Adrenal gland (tissue), 9 donors: ENCODE measurements at regions not wholly inside any gene's neighbourhood (a gene's known extent, or its start where the extent isn't known, plus 50 kb on each side); places are given as distances from the start of the nearest gene placed in this dataset.

Experiments used
- DNase-seq, 7 donors: peaks; one replicate each; pipeline ENCODE4 v3.0.0-alpha.2; 2019 to 2020
- H3K27ac ChIP-seq, 5 donors: fragments of 200-600 bp; sonication (generic) in 4 of 5; 1 replicate in 3 of 5; 2 replicates in 2 of 5; pipeline versions ENCODE4 v1.5.1 to v1.8.0; 2016 to 2020; ENCODE audit warnings: mild to moderate bottlenecking in 1 of 5
- H3K27me3 ChIP-seq: fragments of 200-600 bp; 2 replicates; pipeline ENCODE4 v1.8.0; 2021
- H3K36me3 ChIP-seq, 2 donors: fragments of 200-600 bp; replicated peaks in 1 of 2; 1 replicate in 1 of 2; 2 replicates in 1 of 2; pipeline versions ENCODE4 v1.5.1 to v1.8.0; 2018 to 2022
- H3K4me1 ChIP-seq, 2 donors: fragments of 200-600 bp; replicated peaks in 1 of 2; 1 replicate in 1 of 2; 2 replicates in 1 of 2; pipeline versions ENCODE4 v1.5.1 to v1.8.0; 2018 to 2021
- H3K4me3 ChIP-seq, 4 donors: fragments of 200-600 bp; sonication (generic) in 3 of 4; one replicate each; pipeline ENCODE4 v1.5.1; 2016 to 2018
- H3K9me3 ChIP-seq, 3 donors: fragments of 200-600 bp; sonication (generic) in 1 of 3; replicated peaks in 1 of 3; 1 replicate in 2 of 3; 2 replicates in 1 of 3; pipeline versions ENCODE4 v1.5.1 to v1.8.0; 2016 to 2021
- POLR2A ChIP-seq, 2 donors: fragments of 450-650 bp; IDR thresholded peaks; one replicate each; pipeline ENCODE4 v1.6.1; 2017; ENCODE audit warnings: antibody characterized with exemption in 2 of 2, mild to moderate bottlenecking in 2 of 2, moderate library complexity in 1 of 2
- WGBS, 4 donors: extraction: QIAGEN DNeasy Blood & Tissue Kit in 2 of 4; methylation state at CpG; one replicate each; pipeline versions ENCODE4 v1.1.5 to v1.1.7; 2013 to 2017; 5-methylcytosine and 5-hydroxymethylcytosine counted together
- intact Hi-C, 2 donors: fragments of 100-400 bp; cut with DNase I; formaldehyde crosslinking; loops; one replicate each; pipeline versions ENCODE4 v1.14.1 to v1.15.0; 2022 to 2023
- TF ChIP-seq, protein P1 (sequence below), 6 experiments: fragments of 450-650 bp in 4 of 6; fragments of 200-600 bp in 2 of 6; sonication (generic) in 1 of 6; IDR thresholded peaks; 1 replicate in 5 of 6; 2 replicates in 1 of 6; pipeline versions ENCODE4 v1.5.1 to v1.8.0; 2016 to 2021; ENCODE audit warnings: antibody characterized with exemption in 6 of 6, mild to moderate bottlenecking in 2 of 6, moderate library complexity in 1 of 6
- donor health status: healthy with polysubstance abuse.
- donor health status: Bipolar disorder and iron deficiency.
- donor health status: DM: yes; HTN: yes; CAD: no.
- donor health status: DM: no; HTN: no; CAD: no.
- donor health status: DM: no; HTN: no; CAD: no.

DNA sequence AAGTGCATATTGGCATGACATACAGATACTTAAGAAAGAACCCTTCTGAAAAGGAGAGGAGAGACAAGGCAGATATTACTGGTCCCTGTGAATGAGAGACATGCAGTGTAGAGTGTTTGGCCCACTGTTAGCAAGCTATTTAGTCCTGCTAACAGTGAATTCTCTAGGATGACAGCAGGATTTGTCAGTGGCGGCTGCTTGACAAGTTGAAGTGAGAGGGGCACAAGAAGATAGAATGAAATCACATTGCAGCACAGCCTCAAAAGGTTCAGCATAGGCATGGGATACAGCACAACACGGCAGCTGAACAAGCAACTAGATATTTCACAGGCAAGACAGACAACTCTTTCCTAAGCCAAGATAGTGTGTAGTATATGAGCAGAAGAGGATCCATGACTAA is 407.9 kb downstream of the PLA2G4A start:
- no peak for TF ChIP-seq POLR2A (IDR thresholded peaks at IDR 0.05)
- TF ChIP-seq, protein P1, sequence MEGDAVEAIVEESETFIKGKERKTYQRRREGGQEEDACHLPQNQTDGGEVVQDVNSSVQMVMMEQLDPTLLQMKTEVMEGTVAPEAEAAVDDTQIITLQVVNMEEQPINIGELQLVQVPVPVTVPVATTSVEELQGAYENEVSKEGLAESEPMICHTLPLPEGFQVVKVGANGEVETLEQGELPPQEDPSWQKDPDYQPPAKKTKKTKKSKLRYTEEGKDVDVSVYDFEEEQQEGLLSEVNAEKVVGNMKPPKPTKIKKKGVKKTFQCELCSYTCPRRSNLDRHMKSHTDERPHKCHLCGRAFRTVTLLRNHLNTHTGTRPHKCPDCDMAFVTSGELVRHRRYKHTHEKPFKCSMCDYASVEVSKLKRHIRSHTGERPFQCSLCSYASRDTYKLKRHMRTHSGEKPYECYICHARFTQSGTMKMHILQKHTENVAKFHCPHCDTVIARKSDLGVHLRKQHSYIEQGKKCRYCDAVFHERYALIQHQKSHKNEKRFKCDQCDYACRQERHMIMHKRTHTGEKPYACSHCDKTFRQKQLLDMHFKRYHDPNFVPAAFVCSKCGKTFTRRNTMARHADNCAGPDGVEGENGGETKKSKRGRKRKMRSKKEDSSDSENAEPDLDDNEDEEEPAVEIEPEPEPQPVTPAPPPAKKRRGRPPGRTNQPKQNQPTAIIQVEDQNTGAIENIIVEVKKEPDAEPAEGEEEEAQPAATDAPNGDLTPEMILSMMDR (IDR thresholded peaks at IDR 0.05): no peak
- Histone ChIP-seq H3K36me3 (no peaks in the 10 kb centered on the region), H3K27me3 (no peaks in the 10 kb centered on the region), H3K27ac (no peak overlapping the region), H3K4me3 (no peak overlapping the region), H3K9me3 (no peaks in the 10 kb centered on the region), H3K4me1 (no peaks in the 10 kb centered on the region)
- 61 to 82% (median 73%) methylated on average over 2 of the region's 2 CpGs for WGBS, 4 donors
- intact Hi-C loops: no loop called here
- no peak for DNase-seq

DNA sequence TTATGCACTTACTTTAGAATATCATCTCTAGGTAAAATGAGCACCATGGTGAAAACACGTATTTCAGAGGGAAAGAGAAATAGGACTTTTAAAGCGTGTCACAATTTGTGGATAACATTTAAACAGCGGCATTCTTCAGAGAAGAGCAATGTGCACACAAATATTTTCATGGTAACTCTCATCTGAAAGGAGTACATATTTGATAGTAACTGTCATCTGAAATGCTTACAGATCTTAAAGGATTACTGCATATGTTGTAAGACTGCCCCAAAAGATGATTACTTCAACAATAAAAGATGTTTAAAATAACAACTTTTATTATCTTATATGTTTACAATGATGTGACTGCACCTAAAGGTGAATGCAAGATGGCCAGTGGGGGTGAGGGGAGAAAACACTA is 408.8 kb downstream of the PLA2G4A start:
- no peak for DNase-seq
- H3K9me3 ChIP-seq: no peaks in the 10 kb centered on the region
- TF ChIP-seq, protein P1 (IDR thresholded peaks at IDR 0.05): no peak
- no peak for TF ChIP-seq POLR2A (IDR thresholded peaks at IDR 0.05)
- H3K27me3 ChIP-seq: no peaks in the 10 kb centered on the region
- intact Hi-C loops: no loop called here
- 88 to 95% (median 92%) methylated on average over 3 of the region's 3 CpGs for WGBS, 4 donors
- H3K36me3 ChIP-seq: no peaks in the 10 kb centered on the region
- H3K4me3 ChIP-seq: no peak overlapping the region
- H3K4me1 ChIP-seq: no peaks in the 10 kb centered on the region
- no peak overlapping the region for H3K27ac ChIP-seq

DNA sequence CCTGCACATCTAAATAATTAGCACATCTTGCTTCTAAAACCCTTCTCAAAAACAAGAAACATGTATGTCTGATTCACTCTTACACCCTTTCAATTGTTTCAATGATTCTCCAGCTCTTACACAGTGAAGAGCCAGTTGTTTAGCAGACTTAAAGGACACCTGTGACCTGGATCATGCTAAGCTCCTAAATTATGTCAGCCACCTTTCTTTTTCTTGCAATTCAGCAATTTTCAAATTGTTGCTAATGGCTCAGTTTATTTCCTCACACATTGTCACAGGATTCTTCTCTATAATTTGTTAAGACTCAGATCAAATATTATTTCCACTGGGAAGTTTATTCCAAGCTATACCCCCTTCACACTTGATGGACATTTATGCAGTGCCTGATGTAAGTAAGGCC is 413.2 kb downstream of the PLA2G4A start:
- Histone ChIP-seq H3K27me3 (no peaks in the 10 kb centered on the region), H3K36me3 (no peaks in the 10 kb centered on the region), H3K27ac (no peak overlapping the region), H3K4me3 (no peak overlapping the region), H3K9me3 (no peaks in the 10 kb centered on the region), H3K4me1 (no peaks in the 10 kb centered on the region)
- no peak for TF ChIP-seq POLR2A (IDR thresholded peaks at IDR 0.05)
- TF ChIP-seq, protein P1 (IDR thresholded peaks at IDR 0.05): no peak
- no peak for DNase-seq
- intact Hi-C loops: no loop called here

DNA sequence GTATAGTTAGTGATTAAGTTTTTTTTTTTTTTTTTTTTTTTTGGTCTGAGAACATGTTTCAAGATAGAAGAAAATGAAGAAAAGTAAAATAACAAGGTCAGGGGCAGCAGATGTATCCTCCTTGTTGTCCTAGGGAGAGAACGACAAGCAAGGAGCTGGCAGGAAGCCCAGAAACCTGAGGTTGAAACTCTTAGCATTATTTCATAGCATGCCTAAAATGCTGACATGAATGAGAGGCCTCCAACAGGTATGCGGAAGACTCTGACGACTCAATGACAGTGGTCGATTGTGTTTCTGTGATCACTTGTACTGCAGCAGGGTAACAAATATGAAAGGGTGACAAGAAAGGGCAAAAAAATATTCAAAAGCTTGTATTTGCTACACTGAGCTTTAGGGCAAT is 415.9 kb downstream of the PLA2G4A start:
- 14 to 31% (median 20%) methylated on average over 4 of the region's 4 CpGs for WGBS, 4 donors
- intact Hi-C loops: no loop called here
- H3K27ac ChIP-seq: no peak overlapping the region

More for the DNA sequence above, 415.9 kb downstream of the PLA2G4A start:
- no peak for TF ChIP-seq POLR2A (IDR thresholded peaks at IDR 0.05)
- TF ChIP-seq, protein P1 (IDR thresholded peaks at IDR 0.05): no peak
- Histone ChIP-seq H3K27me3 (no peaks in the 10 kb centered on the region), H3K36me3 (no peaks in the 10 kb centered on the region), H3K4me1 (no peaks in the 10 kb centered on the region), H3K9me3 (no peaks in the 10 kb centered on the region), H3K4me3 (no peak overlapping the region)
- DNase-seq: peak in 5 of 7 donors; percentile 8 to 37 (median 23)
